ENCODE measurements at regions not wholly inside any gene's neighbourhood (a gene's known extent, or its start where the extent isn't known, plus 50 kb on each side); places are given as distances from the start of the nearest gene placed in this dataset.

DNA sequence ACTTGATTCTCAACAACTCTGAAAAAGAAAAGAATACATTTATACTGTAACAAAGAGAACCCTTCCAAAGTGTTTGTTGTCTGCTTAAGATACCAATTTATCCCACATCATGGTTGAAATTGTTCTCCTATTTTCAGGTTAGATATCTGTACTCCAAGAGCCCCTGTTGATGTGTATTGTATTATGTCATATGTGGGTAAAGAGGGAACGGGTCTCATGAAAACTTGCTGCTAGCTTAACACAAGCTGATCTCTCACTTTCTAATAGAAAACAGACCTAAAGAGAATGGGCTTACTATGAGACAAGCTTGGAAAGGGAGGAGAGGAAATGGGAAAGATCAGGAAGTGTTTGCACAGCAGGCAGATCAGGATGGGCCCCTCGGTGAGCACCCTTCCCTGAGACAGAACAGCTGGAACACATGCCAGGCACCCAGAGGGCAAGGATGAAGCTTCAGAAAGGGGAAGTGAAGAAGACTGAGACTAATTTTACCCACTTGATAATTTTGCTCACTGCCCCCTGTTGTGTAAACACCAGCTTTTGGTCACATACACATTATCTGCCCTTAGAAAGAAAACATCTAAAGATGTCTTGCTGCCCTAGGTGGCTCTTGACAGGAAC, 747.9 kb upstream of the CCDC54 start:
- H3K27me3 ChIP-seq (ENCODE audit: control insufficient read depth in 2 of 2, insufficient read depth in 1 of 2, low read length in 1 of 2), result no peaks in the 10 kb centered on the region
- DNase-seq (ENCODE audit: low read depth in 6 of 9, low spot score in 9 of 9), result no peak
- no peaks in the 10 kb centered on the region for H3K9me3 ChIP-seq (ENCODE audit: control insufficient read depth in 2 of 2, insufficient read depth in 1 of 2, low read length in 1 of 2)
- H3K4me3 ChIP-seq (ENCODE audit: low read length in 2 of 2), result no peak overlapping the region
- H3K27ac ChIP-seq (ENCODE audit: low read depth in 1 of 2, low read length in 1 of 2), result no peak overlapping the region
- 47% methylated on average over 2 of the region's 2 CpGs for WGBS
- H3K4me1 ChIP-seq (ENCODE audit: control insufficient read depth in 2 of 2, insufficient read depth in 2 of 2, low read length in 2 of 2), result no peaks in the 10 kb centered on the region
- no peaks in the 10 kb centered on the region for H3K36me3 ChIP-seq (ENCODE audit: control insufficient read depth in 2 of 2, insufficient read depth in 2 of 2, low read length in 1 of 2)

DNA sequence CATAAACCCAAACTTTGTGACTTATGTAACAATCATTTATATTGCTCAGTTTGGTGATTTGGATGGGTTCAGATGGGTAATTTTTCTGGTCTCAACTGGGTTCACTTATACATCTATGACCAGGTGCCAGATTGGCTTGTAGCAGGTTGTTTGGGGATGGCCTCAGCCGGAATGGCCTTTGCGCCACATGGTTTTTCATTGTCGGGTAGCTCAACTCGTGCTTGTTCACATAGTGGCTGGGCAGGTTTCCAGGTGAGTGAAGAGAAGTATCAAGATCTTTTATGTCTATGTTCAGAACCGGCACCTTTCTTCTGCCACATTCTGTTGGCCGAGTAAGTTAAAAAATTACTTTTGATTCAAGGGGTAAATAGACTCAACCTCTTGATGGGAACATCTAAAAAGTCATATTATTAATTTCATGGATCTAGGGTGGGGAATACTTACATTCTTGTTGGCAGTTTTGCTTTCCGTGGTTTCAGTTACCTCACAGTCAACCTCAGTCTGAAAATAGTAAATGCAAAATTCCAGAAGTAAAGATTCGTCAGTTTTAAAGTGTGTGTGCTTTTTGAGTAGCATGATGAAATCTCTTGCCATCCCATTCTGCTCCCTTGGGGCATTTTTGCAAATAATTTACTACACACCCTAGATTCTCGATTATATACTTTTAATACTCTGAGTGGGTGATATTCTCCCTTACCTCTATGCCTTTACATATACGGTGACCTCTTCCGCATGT, 745.7 kb upstream of the CCDC54 start:
- Histone ChIP-seq H3K4me3 (ENCODE audit: low read length in 2 of 2) (no peak overlapping the region), H3K4me1 (ENCODE audit: control insufficient read depth in 2 of 2, insufficient read depth in 2 of 2, low read length in 2 of 2) (no peaks in the 10 kb centered on the region), H3K27me3 (ENCODE audit: control insufficient read depth in 2 of 2, insufficient read depth in 1 of 2, low read length in 1 of 2) (no peaks in the 10 kb centered on the region), H3K36me3 (ENCODE audit: control insufficient read depth in 2 of 2, insufficient read depth in 2 of 2, low read length in 1 of 2) (no peaks in the 10 kb centered on the region), H3K9me3 (ENCODE audit: control insufficient read depth in 2 of 2, insufficient read depth in 1 of 2, low read length in 1 of 2) (no peaks in the 10 kb centered on the region), H3K27ac (ENCODE audit: low read depth in 1 of 2, low read length in 1 of 2) (no peak overlapping the region)
- WGBS, result 95% methylated on average over 11 of the region's 11 CpGs
- DNase-seq (ENCODE audit: low read depth in 6 of 9, low spot score in 9 of 9), result no peak

- H3K9me3 ChIP-seq (ENCODE audit: control insufficient read depth in 2 of 2, insufficient read depth in 1 of 2, low read length in 1 of 2), result no peaks in the 10 kb centered on the region
- H3K36me3 ChIP-seq (ENCODE audit: control insufficient read depth in 2 of 2, insufficient read depth in 2 of 2, low read length in 1 of 2), result no peaks in the 10 kb centered on the region
- DNase-seq (ENCODE audit: low read depth in 6 of 9, low spot score in 9 of 9), result no peak
- no peak overlapping the region for H3K4me3 ChIP-seq (ENCODE audit: low read length in 2 of 2)
- H3K4me1 ChIP-seq (ENCODE audit: control insufficient read depth in 2 of 2, insufficient read depth in 2 of 2, low read length in 2 of 2), result no peaks in the 10 kb centered on the region
- 63% methylated on average over 3 of the region's 3 CpGs for WGBS
- no peak overlapping the region for H3K27ac ChIP-seq (ENCODE audit: low read depth in 1 of 2, low read length in 1 of 2)
- no peaks in the 10 kb centered on the region for H3K27me3 ChIP-seq (ENCODE audit: control insufficient read depth in 2 of 2, insufficient read depth in 1 of 2, low read length in 1 of 2)
Measured at GRCh38 chr3:106635271-106635670, 742.0 kb upstream of the CCDC54 start.

DNA sequence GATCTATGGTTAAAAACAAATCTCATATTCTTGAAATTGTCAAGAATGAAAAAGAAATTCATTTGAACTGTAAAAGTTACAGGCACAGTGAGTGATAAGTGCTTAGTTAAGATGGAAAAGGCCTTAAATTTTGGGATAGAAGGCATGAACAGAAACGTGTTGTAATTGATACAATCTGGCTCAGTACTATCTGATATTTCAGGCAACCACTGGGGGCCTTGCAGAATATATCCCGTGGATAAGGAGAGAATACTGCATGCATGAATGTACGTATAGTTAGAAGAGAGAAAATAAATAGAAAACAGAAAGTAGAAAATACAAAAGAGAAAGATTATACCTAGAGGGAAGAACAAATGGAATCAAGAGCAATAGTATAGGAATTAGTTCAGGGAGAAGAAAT, 741.4 kb upstream of the CCDC54 start:
- Histone ChIP-seq H3K27me3 (ENCODE audit: control insufficient read depth in 2 of 2, insufficient read depth in 1 of 2, low read length in 1 of 2) (no peaks in the 10 kb centered on the region), H3K36me3 (ENCODE audit: control insufficient read depth in 2 of 2, insufficient read depth in 2 of 2, low read length in 1 of 2) (no peaks in the 10 kb centered on the region), H3K4me1 (ENCODE audit: control insufficient read depth in 2 of 2, insufficient read depth in 2 of 2, low read length in 2 of 2) (no peaks in the 10 kb centered on the region), H3K4me3 (ENCODE audit: low read length in 2 of 2) (no peak overlapping the region), H3K27ac (ENCODE audit: low read depth in 1 of 2, low read length in 1 of 2) (no peak overlapping the region), H3K9me3 (ENCODE audit: control insufficient read depth in 2 of 2, insufficient read depth in 1 of 2, low read length in 1 of 2) (no peaks in the 10 kb centered on the region)
- DNase-seq (ENCODE audit: low read depth in 6 of 9, low spot score in 9 of 9), result no peak
- 93% methylated on average over 3 of the region's 3 CpGs for WGBS

DNA sequence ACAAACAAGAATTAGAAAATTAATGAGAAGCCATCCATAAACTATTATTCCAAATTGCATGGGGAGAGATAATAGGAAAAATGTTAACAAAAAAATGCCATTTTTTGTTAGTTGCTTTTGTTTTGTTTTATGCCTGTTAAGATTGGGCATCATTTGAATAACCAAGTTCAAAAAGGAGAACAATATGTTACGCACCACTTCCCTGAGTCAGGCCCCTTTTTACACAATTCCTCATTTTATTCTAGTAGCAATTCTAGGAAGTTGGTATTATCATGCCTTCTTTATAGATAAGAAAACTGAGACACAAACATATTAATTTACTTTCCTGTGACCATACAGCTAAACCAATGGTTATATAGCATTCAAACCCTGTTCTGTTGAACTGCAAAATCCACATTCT, 736.9 kb upstream of the CCDC54 start:
- H3K36me3 ChIP-seq (ENCODE audit: control insufficient read depth in 2 of 2, insufficient read depth in 2 of 2, low read length in 1 of 2), result no peaks in the 10 kb centered on the region
- 96% methylated on average over 1 of the region's 1 CpG for WGBS
- no peak overlapping the region for H3K4me3 ChIP-seq (ENCODE audit: low read length in 2 of 2)
- no peaks in the 10 kb centered on the region for H3K4me1 ChIP-seq (ENCODE audit: control insufficient read depth in 2 of 2, insufficient read depth in 2 of 2, low read length in 2 of 2)
- H3K27ac ChIP-seq (ENCODE audit: low read depth in 1 of 2, low read length in 1 of 2), result no peak overlapping the region
- H3K27me3 ChIP-seq (ENCODE audit: control insufficient read depth in 2 of 2, insufficient read depth in 1 of 2, low read length in 1 of 2), result no peaks in the 10 kb centered on the region
- H3K9me3 ChIP-seq (ENCODE audit: control insufficient read depth in 2 of 2, insufficient read depth in 1 of 2, low read length in 1 of 2), result peaks cover 0 to 7% of the 10 kb centered on the region in 2 donors
- no peak for DNase-seq (ENCODE audit: low read depth in 6 of 9, low spot score in 9 of 9)

GRCh38 chr3:106642161-106642560, 735.1 kb upstream of the CCDC54 start:
- DNase-seq (ENCODE audit: low read depth in 6 of 9, low spot score in 9 of 9), result no peak
- Histone ChIP-seq H3K9me3 (ENCODE audit: control insufficient read depth in 2 of 2, insufficient read depth in 1 of 2, low read length in 1 of 2) (peaks cover 0 to 7% of the 10 kb centered on the region in 2 donors), H3K27me3 (ENCODE audit: control insufficient read depth in 2 of 2, insufficient read depth in 1 of 2, low read length in 1 of 2) (no peaks in the 10 kb centered on the region), H3K27ac (ENCODE audit: low read depth in 1 of 2, low read length in 1 of 2) (no peak overlapping the region), H3K36me3 (ENCODE audit: control insufficient read depth in 2 of 2, insufficient read depth in 2 of 2, low read length in 1 of 2) (no peaks in the 10 kb centered on the region), H3K4me3 (ENCODE audit: low read length in 2 of 2) (no peak overlapping the region), H3K4me1 (ENCODE audit: control insufficient read depth in 2 of 2, insufficient read depth in 2 of 2, low read length in 2 of 2) (no peaks in the 10 kb centered on the region)

DNA sequence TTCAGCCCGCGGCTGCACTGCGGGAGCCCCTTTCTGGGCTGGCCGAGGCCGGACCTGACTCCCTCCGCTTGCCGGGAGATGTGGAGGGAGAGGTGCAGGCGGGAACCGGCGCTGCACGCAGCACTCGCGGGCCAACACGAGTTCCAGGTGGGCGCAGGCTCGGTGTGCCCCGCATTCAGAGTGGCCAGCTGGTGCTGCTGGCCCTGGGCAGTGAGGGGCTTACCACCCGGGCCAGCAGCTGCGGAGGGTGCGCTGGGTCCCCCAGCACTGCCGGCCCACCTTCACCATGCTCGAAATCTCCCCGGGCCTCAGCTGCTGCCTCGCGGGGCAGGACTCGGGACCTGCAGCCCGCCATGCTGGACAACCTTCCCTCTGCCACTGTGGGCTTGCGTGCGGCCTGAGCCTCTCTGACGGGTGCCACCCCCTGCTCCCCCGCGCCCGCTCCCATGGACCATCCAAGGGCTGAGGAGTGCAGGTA, 733.5 kb upstream of the CCDC54 start:
- Histone ChIP-seq H3K4me3 (ENCODE audit: low read length in 2 of 2) (no peak overlapping the region), H3K27me3 (ENCODE audit: control insufficient read depth in 2 of 2, insufficient read depth in 1 of 2, low read length in 1 of 2) (no peaks in the 10 kb centered on the region), H3K4me1 (ENCODE audit: control insufficient read depth in 2 of 2, insufficient read depth in 2 of 2, low read length in 2 of 2) (no peaks in the 10 kb centered on the region), H3K36me3 (ENCODE audit: control insufficient read depth in 2 of 2, insufficient read depth in 2 of 2, low read length in 1 of 2) (no peaks in the 10 kb centered on the region), H3K27ac (ENCODE audit: low read depth in 1 of 2, low read length in 1 of 2) (no peak overlapping the region), H3K9me3 (ENCODE audit: control insufficient read depth in 2 of 2, insufficient read depth in 1 of 2, low read length in 1 of 2) (peaks cover 0 to 7% of the 10 kb centered on the region in 2 donors)
- WGBS, result 97% methylated on average over 33 of the region's 33 CpGs
- DNase-seq (ENCODE audit: low read depth in 6 of 9, low spot score in 9 of 9), result no peak

DNA sequence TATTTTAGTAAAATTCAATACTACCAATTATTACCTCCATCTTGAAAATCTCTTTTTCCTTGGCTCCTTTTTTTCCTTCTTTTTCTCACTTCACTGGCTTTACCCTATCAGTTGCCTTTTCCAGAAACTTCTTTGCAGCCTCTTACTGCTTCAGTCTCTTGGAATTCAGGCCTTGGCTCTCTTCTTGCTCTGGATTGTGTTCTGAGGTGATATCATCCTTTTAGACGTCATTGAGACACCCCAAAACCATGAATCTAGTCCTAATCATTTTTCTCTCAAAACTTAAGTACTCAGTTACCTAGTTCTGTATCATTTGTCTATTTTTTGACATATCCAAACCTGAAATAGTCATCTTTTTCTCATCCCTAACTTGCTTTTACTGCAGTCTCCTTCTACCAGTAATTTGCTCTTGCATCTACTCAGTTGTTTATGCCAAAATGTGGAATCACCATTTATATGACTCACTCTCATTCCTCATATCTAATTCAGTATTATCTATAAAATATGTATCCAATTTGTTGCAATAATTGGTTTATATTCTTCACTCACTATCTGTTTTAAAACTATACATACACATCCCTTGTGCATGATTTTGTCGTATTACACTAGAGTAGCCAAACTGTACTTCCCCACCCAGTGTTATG, 703.2 kb upstream of the CCDC54 start:
- Histone ChIP-seq H3K4me3 (ENCODE audit: low read length in 2 of 2) (no peak overlapping the region), H3K27ac (ENCODE audit: low read depth in 1 of 2, low read length in 1 of 2) (no peak overlapping the region), H3K9me3 (ENCODE audit: control insufficient read depth in 2 of 2, insufficient read depth in 1 of 2, low read length in 1 of 2) (no peaks in the 10 kb centered on the region), H3K4me1 (ENCODE audit: control insufficient read depth in 2 of 2, insufficient read depth in 2 of 2, low read length in 2 of 2) (no peaks in the 10 kb centered on the region), H3K36me3 (ENCODE audit: control insufficient read depth in 2 of 2, insufficient read depth in 2 of 2, low read length in 1 of 2) (no peaks in the 10 kb centered on the region), H3K27me3 (ENCODE audit: control insufficient read depth in 2 of 2, insufficient read depth in 1 of 2, low read length in 1 of 2) (no peaks in the 10 kb centered on the region)
- 89% methylated on average over 2 of the region's 2 CpGs for WGBS
- no peak for DNase-seq (ENCODE audit: low read depth in 6 of 9, low spot score in 9 of 9)

- Histone ChIP-seq H3K27me3 (ENCODE audit: control insufficient read depth in 2 of 2, insufficient read depth in 1 of 2, low read length in 1 of 2) (no peaks in the 10 kb centered on the region), H3K4me3 (ENCODE audit: low read length in 2 of 2) (no peak overlapping the region), H3K9me3 (ENCODE audit: control insufficient read depth in 2 of 2, insufficient read depth in 1 of 2, low read length in 1 of 2) (no peaks in the 10 kb centered on the region), H3K4me1 (ENCODE audit: control insufficient read depth in 2 of 2, insufficient read depth in 2 of 2, low read length in 2 of 2) (no peaks in the 10 kb centered on the region), H3K36me3 (ENCODE audit: control insufficient read depth in 2 of 2, insufficient read depth in 2 of 2, low read length in 1 of 2) (no peaks in the 10 kb centered on the region), H3K27ac (ENCODE audit: low read depth in 1 of 2, low read length in 1 of 2) (no peak overlapping the region)
- 98% methylated on average over 2 of the region's 2 CpGs for WGBS
- no peak for DNase-seq (ENCODE audit: low read depth in 6 of 9, low spot score in 9 of 9)
Measured at GRCh38 chr3:106675451-106675850, 701.8 kb upstream of the CCDC54 start.
